H1 (cell line): ENCODE measurements at regions not wholly inside any gene's neighbourhood (a gene's known extent, or its start where the extent isn't known, plus 50 kb on each side); places are given as distances from the start of the nearest gene placed in this dataset.

ENCODE experiments used
- CBX5 ChIP-seq: fragments of 300-800, 300-1000 bp; sonication (generic); IDR thresholded peaks from 2 replicates; pipeline ENCODE4 v1.7.1; 2016; ENCODE audit warnings: antibody characterized with exemption, low read length, low read depth
- CHD1 ChIP-seq: IDR thresholded peaks from 2 replicates; pipeline ENCODE4 v1.6.1; 2012; ENCODE audit warnings: low read depth, low read length, improper control_type of control experiment
- EZH2 ChIP-seq: fragments of 200-600 bp; sonication (generic); IDR thresholded peaks from 2 replicates; pipeline ENCODE4 v1.7.1; 2012; ENCODE audit warnings: low read depth, mild to moderate bottlenecking, moderate library complexity, low read length, inconsistent platforms; ENCODE audit not compliant: severe bottlenecking
- FOSL1 ChIP-seq: IDR thresholded peaks from 2 replicates; pipeline ENCODE4 v1.6.1; 2011; ENCODE audit warnings: mild to moderate bottlenecking, low read depth, low read length, moderate library complexity; ENCODE audit not compliant: insufficient read depth
- POLR2AphosphoS5 ChIP-seq: IDR thresholded peaks from 2 replicates; pipeline ENCODE4 v1.6.1; 2011; ENCODE audit warnings: low read depth, low read length
- SP1 ChIP-seq: IDR thresholded peaks from 2 replicates; pipeline ENCODE4 v1.6.1; 2011; ENCODE audit warnings: low read depth, low read length
- TF ChIP-seq, protein P1 (sequence below), 3 experiments: IDR thresholded peaks; 1 replicate in 2 of 3; 2 replicates in 1 of 3; pipeline versions ENCODE4 v1.5.1 to v1.6.1; 2011; ENCODE audit warnings: low read length in 3 of 3, mild to moderate bottlenecking in 3 of 3, inconsistent platforms in 2 of 3, low read depth in 1 of 3, moderate library complexity in 1 of 3; ENCODE audit not compliant: insufficient read depth in 1 of 3; ENCODE audit errors: control extremely low read depth in 1 of 3

DNA sequence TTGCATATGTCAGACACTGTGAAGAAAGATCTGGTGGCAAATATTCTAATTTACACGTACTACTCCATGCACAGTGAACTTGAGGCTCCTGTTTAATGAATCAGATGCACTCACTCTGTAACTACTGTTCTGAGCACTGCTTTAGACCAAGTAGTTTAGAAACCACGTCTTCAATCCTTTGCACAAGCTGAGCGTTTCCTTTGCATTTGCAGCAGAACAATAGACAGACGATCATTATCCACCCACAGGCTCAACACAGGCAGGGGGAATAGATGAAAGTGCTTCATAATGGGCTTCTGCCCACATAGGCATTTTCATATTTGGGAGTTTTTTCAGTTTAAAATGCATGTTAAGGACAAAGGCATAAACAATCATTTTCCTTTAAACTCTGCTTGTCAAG lies 423.3 kb upstream of the ADAMTS16 start:
- TF ChIP-seq, protein P1, sequence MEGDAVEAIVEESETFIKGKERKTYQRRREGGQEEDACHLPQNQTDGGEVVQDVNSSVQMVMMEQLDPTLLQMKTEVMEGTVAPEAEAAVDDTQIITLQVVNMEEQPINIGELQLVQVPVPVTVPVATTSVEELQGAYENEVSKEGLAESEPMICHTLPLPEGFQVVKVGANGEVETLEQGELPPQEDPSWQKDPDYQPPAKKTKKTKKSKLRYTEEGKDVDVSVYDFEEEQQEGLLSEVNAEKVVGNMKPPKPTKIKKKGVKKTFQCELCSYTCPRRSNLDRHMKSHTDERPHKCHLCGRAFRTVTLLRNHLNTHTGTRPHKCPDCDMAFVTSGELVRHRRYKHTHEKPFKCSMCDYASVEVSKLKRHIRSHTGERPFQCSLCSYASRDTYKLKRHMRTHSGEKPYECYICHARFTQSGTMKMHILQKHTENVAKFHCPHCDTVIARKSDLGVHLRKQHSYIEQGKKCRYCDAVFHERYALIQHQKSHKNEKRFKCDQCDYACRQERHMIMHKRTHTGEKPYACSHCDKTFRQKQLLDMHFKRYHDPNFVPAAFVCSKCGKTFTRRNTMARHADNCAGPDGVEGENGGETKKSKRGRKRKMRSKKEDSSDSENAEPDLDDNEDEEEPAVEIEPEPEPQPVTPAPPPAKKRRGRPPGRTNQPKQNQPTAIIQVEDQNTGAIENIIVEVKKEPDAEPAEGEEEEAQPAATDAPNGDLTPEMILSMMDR (IDR thresholded peaks at IDR 0.05; ENCODE audit: control extremely low read depth in 1 of 3, insufficient read depth in 1 of 3, low read depth in 1 of 3, low read length in 3 of 3) = no peak
- TF ChIP-seq POLR2AphosphoS5 = no peak
- no peak for TF ChIP-seq FOSL1
- TF ChIP-seq EZH2 = no peak
- TF ChIP-seq CHD1 = no peak
- no peak for TF ChIP-seq SP1
- TF ChIP-seq CBX5 = no peak
